NCI-H1417 (cell line): ENCODE measurements at regions not wholly inside any gene's neighbourhood (a gene's known extent, or its start where the extent isn't known, plus 50 kb on each side); places are given as distances from the start of the nearest gene placed in this dataset.

Source experiments
- DNase-seq, 3 experiments: peaks; one replicate each; lab custom pipeline; 2025; lab: John Stamatoyannopoulos, UW

- no peak for DNase-seq
Measured at GRCh38 chr7:84245835-84246234, 51.2 kb upstream of the SEMA3A start.
